ENCODE measurements at regions not wholly inside any gene's neighbourhood (a gene's known extent, or its start where the extent isn't known, plus 50 kb on each side); places are given as distances from the start of the nearest gene placed in this dataset.

GRCh38 chr3:81916890-81917289 lies 155.4 kb upstream of the GBE1 start:
- H3K27ac ChIP-seq, result no peak overlapping the region
- no peak for TF ChIP-seq CTCF (conservative IDR thresholded peaks at IDR 0.05)
- TF ChIP-seq ZFX (IDR thresholded peaks at IDR 0.05), result no peak

- TF ChIP-seq ZFX (IDR thresholded peaks at IDR 0.05), result no peak
- no peak for TF ChIP-seq CTCF (conservative IDR thresholded peaks at IDR 0.05)
- no peak overlapping the region for H3K27ac ChIP-seq
These were observed 152.6 kb upstream of the GBE1 start for GRCh38 chr3:81913886-81914663.

- TF ChIP-seq ZFX (IDR thresholded peaks at IDR 0.05), result no peak
- TF ChIP-seq CTCF (conservative IDR thresholded peaks at IDR 0.05), result no peak
- no peak overlapping the region for H3K27ac ChIP-seq
These were observed 149.8 kb upstream of the GBE1 start for GRCh38 chr3:81911221-81911620.

- no peak overlapping the region for H3K27ac ChIP-seq
- peak; percentile 84 for TF ChIP-seq CTCF (conservative IDR thresholded peaks at IDR 0.05)
- no peak for TF ChIP-seq ZFX (IDR thresholded peaks at IDR 0.05)
These were observed 148.9 kb upstream of the GBE1 start for GRCh38 chr3:81910244-81910852.

- TF ChIP-seq CTCF (conservative IDR thresholded peaks at IDR 0.05) (no peak), ZFX (IDR thresholded peaks at IDR 0.05) (no peak)
- H3K27ac ChIP-seq, result no peak overlapping the region
These were observed 148.4 kb upstream of the GBE1 start for GRCh38 chr3:81909796-81910195.

GRCh38 chr3:81908561-81908960 lies 147.1 kb upstream of the GBE1 start:
- H3K27ac ChIP-seq, result no peak overlapping the region
- no peak for TF ChIP-seq ZFX (IDR thresholded peaks at IDR 0.05)
- no peak for TF ChIP-seq CTCF (conservative IDR thresholded peaks at IDR 0.05)

- no peak overlapping the region for H3K27ac ChIP-seq
- TF ChIP-seq ZFX (IDR thresholded peaks at IDR 0.05), result no peak
- no peak for TF ChIP-seq CTCF (conservative IDR thresholded peaks at IDR 0.05)
These were observed 136.9 kb upstream of the GBE1 start for GRCh38 chr3:81898336-81898735.
